Central memory CD8-positive, alpha-beta T cell (primary cell): ENCODE measurements at regions not wholly inside any gene's neighbourhood (a gene's known extent, or its start where the extent isn't known, plus 50 kb on each side); places are given as distances from the start of the nearest gene placed in this dataset.

Experiments used
- ATAC-seq: fragments of 150-1000 bp; cut with Tn5 transposase; replicated peaks from 2 replicates; pipeline ENCODE4 v1.10.0; 2022; ENCODE audit warnings: mild to moderate bottlenecking, moderate FRiP score, moderate number of reproducible peaks; ENCODE audit not compliant: poor library complexity, severe bottlenecking; ENCODE audit errors: extremely low read depth
- DNase-seq, 2 donors: peaks; one replicate each; pipeline ENCODE4 v3.0.0; 2021; ENCODE audit warnings: low spot score in 2 of 2
- H3K27ac Mint-ChIP-seq: one replicate; pipeline ENCODE4 v1.8.0; 2022; ENCODE audit warnings: low read depth, mild to moderate bottlenecking, moderate library complexity, mixed read lengths
- H3K27me3 Mint-ChIP-seq: one replicate; pipeline ENCODE4 v1.8.0; 2022; ENCODE audit warnings: mixed read lengths
- H3K36me3 Mint-ChIP-seq: one replicate; pipeline ENCODE4 v1.8.0; 2022; ENCODE audit warnings: mild to moderate bottlenecking, moderate library complexity, mixed read lengths; ENCODE audit not compliant: insufficient read depth
- H3K4me1 Mint-ChIP-seq: one replicate; pipeline ENCODE4 v1.8.0; 2022; ENCODE audit warnings: mixed read lengths
- H3K4me3 Mint-ChIP-seq: one replicate; pipeline ENCODE4 v1.8.0; 2022; ENCODE audit warnings: mild to moderate bottlenecking, moderate library complexity, mixed read lengths
- H3K9me3 Mint-ChIP-seq: one replicate; pipeline ENCODE4 v1.8.0; 2022; ENCODE audit warnings: mixed read lengths

- H3K36me3 Mint-ChIP-seq: peaks cover 1% of the 10 kb centered on the region
- no peak overlapping the region for H3K4me3 Mint-ChIP-seq
- DNase-seq (no peak), ATAC-seq (no peak)
- H3K9me3 Mint-ChIP-seq: no peaks in the 10 kb centered on the region
- H3K4me1 Mint-ChIP-seq: no peaks in the 10 kb centered on the region
- H3K27ac Mint-ChIP-seq: no peak overlapping the region
- H3K27me3 Mint-ChIP-seq: no peaks in the 10 kb centered on the region
These were observed 55.7 kb downstream of the IRF2BP2 start for GRCh38 chr1:234554218-234554697.

- Mint-ChIP-seq H3K4me3 (no peak overlapping the region), H3K27me3 (no peaks in the 10 kb centered on the region), H3K27ac (no peak overlapping the region), H3K4me1 (no peaks in the 10 kb centered on the region), H3K36me3 (peaks cover 1% of the 10 kb centered on the region), H3K9me3 (no peaks in the 10 kb centered on the region)
- ATAC-seq (no peak), DNase-seq (no peak)
These were observed 56.5 kb downstream of the IRF2BP2 start for GRCh38 chr1:234553240-234554188.

- H3K4me3 Mint-ChIP-seq: no peak overlapping the region
- H3K27me3 Mint-ChIP-seq: no peaks in the 10 kb centered on the region
- H3K4me1 Mint-ChIP-seq: no peaks in the 10 kb centered on the region
- no peak overlapping the region for H3K27ac Mint-ChIP-seq
- no peak for DNase-seq
- H3K9me3 Mint-ChIP-seq: no peaks in the 10 kb centered on the region
- ATAC-seq: no peak
- H3K36me3 Mint-ChIP-seq: peaks cover 1% of the 10 kb centered on the region
These were observed 59.0 kb downstream of the IRF2BP2 start for GRCh38 chr1:234551032-234551378.

GRCh38 chr1:234550341-234551031 lies 59.5 kb downstream of the IRF2BP2 start:
- H3K4me3 Mint-ChIP-seq: no peak overlapping the region
- peaks cover 1% of the 10 kb centered on the region for H3K36me3 Mint-ChIP-seq
- no peaks in the 10 kb centered on the region for H3K4me1 Mint-ChIP-seq
- DNase-seq (no peak), ATAC-seq (no peak)
- peaks cover 3% of the 10 kb centered on the region for H3K27me3 Mint-ChIP-seq
- H3K27ac Mint-ChIP-seq: no peak overlapping the region
- H3K9me3 Mint-ChIP-seq: no peaks in the 10 kb centered on the region

- peaks cover 1% of the 10 kb centered on the region for H3K36me3 Mint-ChIP-seq
- no peaks in the 10 kb centered on the region for H3K9me3 Mint-ChIP-seq
- H3K4me1 Mint-ChIP-seq: no peaks in the 10 kb centered on the region
- H3K27me3 Mint-ChIP-seq: peaks cover 11% of the 10 kb centered on the region
- ATAC-seq (no peak), DNase-seq (no peak)
- no peak overlapping the region for H3K27ac Mint-ChIP-seq
- no peak overlapping the region for H3K4me3 Mint-ChIP-seq
These were observed 60.4 kb downstream of the IRF2BP2 start for GRCh38 chr1:234549447-234550021.

GRCh38 chr1:234546890-234547788 lies 62.8 kb downstream of the IRF2BP2 start:
- ATAC-seq (no peak), DNase-seq (no peak)
- Mint-ChIP-seq H3K9me3 (no peaks in the 10 kb centered on the region), H3K36me3 (peaks cover 1% of the 10 kb centered on the region), H3K4me1 (no peaks in the 10 kb centered on the region), H3K27ac (no peak overlapping the region), H3K27me3 (peaks cover 11% of the 10 kb centered on the region), H3K4me3 (no peak overlapping the region)

GRCh38 chr1:234546387-234546704 lies 63.6 kb downstream of the IRF2BP2 start:
- DNase-seq (no peak), ATAC-seq (no peak)
- H3K9me3 Mint-ChIP-seq: no peaks in the 10 kb centered on the region
- H3K36me3 Mint-ChIP-seq: peaks cover 1% of the 10 kb centered on the region
- H3K27me3 Mint-ChIP-seq: peaks cover 11% of the 10 kb centered on the region
- H3K27ac Mint-ChIP-seq: no peak overlapping the region
- no peak overlapping the region for H3K4me3 Mint-ChIP-seq
- no peaks in the 10 kb centered on the region for H3K4me1 Mint-ChIP-seq

- no peaks in the 10 kb centered on the region for H3K36me3 Mint-ChIP-seq
- no peaks in the 10 kb centered on the region for H3K9me3 Mint-ChIP-seq
- H3K4me1 Mint-ChIP-seq: no peaks in the 10 kb centered on the region
- DNase-seq (no peak), ATAC-seq (no peak)
- H3K27me3 Mint-ChIP-seq: peaks cover 11% of the 10 kb centered on the region
- H3K27ac Mint-ChIP-seq: no peak overlapping the region
- no peak overlapping the region for H3K4me3 Mint-ChIP-seq
These were observed 64.2 kb downstream of the IRF2BP2 start for GRCh38 chr1:234545517-234546386.

- no peaks in the 10 kb centered on the region for H3K36me3 Mint-ChIP-seq
- H3K9me3 Mint-ChIP-seq: no peaks in the 10 kb centered on the region
- no peak overlapping the region for H3K27ac Mint-ChIP-seq
- DNase-seq: no peak
- ATAC-seq: no peak
- no peak overlapping the region for H3K4me3 Mint-ChIP-seq
- peaks cover 11% of the 10 kb centered on the region for H3K27me3 Mint-ChIP-seq
- H3K4me1 Mint-ChIP-seq: no peaks in the 10 kb centered on the region
These were observed 65.2 kb upstream of the TARBP1 start for GRCh38 chr1:234544087-234544579.

GRCh38 chr1:234543442-234544086 lies 64.6 kb upstream of the TARBP1 start:
- Mint-ChIP-seq H3K4me3 (no peak overlapping the region), H3K27ac (no peak overlapping the region), H3K36me3 (no peaks in the 10 kb centered on the region), H3K4me1 (no peaks in the 10 kb centered on the region), H3K27me3 (peaks cover 11% of the 10 kb centered on the region), H3K9me3 (no peaks in the 10 kb centered on the region)
- no peak for DNase-seq
- no peak for ATAC-seq

GRCh38 chr1:234542211-234542850 lies 63.4 kb upstream of the TARBP1 start:
- Mint-ChIP-seq H3K36me3 (no peaks in the 10 kb centered on the region), H3K27me3 (peaks cover 11% of the 10 kb centered on the region), H3K27ac (no peak overlapping the region), H3K4me1 (no peaks in the 10 kb centered on the region), H3K9me3 (no peaks in the 10 kb centered on the region), H3K4me3 (no peak overlapping the region)
- ATAC-seq (no peak), DNase-seq (no peak)
